Amniotic epithelial cell (primary cell): ENCODE measurements at regions not wholly inside any gene's neighbourhood (a gene's known extent, or its start where the extent isn't known, plus 50 kb on each side); places are given as distances from the start of the nearest gene placed in this dataset.

Experiments
- DNase-seq: peaks from one replicate; pipeline ENCODE4 v3.0.0-alpha.2; 2010; ENCODE audit warnings: low read depth

DNA sequence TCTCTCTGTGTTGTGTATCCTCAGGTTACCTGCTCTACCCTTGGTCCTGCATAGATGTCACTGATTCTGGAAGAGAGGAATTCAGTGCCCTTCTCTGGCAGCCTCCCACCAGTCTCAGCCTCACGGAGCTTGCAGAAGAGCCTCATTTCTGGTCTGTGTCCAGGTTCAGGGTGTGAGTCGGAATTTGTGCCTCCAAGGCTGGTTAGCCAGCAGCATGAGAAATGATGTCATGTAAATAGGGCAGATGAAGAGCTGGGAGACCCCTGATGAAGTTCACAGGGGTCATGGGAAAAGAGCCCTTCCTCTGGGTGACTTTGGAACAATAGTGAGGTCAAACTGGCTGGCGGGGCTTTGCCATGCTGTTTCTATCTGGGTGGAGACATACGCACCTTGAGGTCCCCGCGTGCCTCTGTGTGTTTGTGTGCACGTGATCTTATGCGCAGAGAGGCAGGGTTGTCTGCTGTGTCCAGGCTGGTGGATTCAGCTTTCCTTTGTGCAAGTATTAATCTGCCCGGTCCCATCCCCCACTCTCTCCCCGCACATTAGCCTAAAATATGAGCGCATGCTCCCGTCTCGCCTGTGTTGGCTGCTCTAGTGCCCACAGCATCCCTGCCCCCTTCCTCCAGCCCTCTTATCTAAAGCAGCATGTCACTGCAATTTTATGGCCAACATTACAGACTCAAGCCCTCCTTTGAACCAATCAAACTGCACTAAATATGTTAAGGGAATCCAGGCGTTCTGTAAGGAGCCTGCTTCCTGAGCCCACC lies 256.3 kb upstream of the ZFHX3 start:
- no peak for DNase-seq

DNA sequence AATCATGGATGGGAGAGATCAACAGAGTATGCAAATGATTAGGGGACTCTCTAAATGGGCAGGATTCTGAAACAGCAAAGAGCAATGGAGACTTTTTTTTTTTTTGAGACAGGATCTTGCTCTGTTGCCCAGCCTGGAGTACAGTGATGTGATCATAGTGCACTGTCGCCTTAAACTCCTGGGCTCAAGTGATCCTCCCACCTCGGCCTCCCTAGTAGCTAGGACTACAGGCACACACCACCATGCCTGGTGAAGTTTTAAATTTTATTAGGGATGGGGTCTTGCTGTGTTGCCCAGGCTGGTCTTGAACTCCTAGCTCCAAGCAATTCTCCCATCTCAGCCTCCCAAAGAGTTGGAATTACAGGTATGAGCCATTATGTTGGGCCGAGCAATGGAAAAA lies 255.0 kb upstream of the ZFHX3 start:
- no peak for DNase-seq

DNA sequence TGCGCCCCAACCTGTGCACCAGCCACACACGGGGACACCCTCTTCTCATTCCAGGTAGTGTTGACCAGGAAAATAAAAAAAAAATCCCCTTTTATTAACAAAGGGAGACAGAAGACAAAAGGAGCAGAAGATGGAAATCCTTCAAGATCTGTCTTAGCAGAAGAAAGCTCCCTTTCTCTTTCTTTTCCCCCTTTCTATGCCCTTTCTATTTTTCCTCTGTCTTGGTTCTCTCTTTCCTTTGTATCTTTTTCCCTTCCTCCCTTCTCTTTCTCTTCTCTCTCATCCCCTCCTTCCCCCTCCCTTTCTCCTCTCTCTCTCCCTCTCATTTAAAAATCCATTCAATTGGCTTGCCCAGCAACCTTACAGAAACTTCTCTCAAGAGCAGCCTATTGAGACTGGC lies 254.1 kb upstream of the ZFHX3 start:
- no peak for DNase-seq

DNA sequence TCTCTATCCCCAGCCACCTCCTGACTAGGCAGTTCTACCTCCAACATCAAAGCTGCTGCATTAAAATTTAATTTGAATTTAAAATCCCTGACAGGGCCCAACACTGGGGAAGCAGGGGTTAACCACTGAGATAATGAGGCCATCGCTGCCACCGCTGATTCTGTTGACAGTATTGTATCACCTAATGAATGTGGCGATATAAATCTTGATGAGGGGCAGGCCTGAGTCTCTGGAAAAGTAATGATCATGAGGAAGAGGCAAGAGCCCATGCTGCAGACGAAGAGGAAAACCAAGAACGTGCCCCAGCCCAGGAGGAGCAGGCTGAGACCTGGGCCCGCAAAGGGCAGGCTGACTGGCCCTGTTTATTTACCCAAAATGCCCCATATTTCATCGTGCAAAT lies 251.4 kb upstream of the ZFHX3 start:
- no peak for DNase-seq

DNA sequence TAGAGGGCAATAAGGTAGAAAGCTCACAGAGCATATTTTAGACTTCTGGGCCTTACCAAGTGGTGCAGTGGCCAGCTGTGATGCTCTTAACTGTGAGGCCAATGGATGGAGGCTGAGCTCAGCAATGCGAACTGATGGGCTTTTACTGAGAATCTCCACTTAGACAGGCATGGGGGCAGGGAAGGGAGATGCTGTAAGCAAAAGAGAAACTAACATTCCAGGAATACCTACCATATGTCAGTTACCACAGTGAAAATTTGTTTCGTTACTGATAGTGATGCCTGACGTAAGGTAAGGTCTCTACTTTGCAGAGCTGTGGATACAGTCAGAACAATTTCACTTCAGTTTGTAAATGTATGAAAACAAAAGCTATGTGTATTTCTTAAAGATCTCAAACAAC lies 250.6 kb upstream of the ZFHX3 start:
- DNase-seq, result peak; percentile 55

DNA sequence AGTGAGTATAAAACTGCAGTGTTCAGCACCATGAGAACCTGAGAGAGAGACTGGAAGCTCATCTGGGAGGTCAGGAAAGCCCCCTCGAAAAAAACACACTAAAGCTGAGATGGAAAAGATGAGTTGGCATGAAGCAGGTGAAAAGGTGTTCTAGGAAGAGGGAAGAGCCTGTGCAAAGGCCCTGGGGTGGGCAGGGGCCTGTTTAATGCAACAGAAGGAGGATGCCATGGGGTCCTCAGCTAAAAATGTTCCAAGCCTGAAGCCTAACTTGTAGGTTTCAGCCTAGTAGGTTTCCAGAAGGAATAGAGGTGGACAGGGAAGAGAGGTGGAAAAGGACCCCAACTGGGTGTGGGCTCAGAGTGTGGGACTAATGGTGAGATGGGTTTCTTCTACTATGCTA lies 242.3 kb upstream of the ZFHX3 start:
- DNase-seq, result no peak

DNA sequence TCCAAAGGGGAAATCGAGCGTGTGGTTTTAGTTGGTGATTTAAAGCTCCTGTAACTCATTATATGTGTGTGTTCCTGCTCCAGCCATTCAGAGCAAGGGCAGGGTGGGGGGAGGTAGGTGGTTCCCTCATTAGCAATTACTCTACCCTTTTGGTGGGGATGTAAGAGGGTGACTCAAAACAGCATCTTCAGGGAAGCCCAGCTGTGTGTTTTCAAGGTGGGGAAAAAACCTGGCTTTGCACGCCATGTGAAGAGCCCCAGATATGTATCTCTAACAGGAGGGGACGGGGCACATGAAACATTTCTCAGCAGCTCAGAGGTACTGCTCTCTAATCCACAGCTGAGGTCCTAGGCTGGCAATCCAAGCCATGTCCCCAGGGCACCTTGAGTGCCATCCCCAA lies 241.3 kb upstream of the ZFHX3 start:
- no peak for DNase-seq

DNA sequence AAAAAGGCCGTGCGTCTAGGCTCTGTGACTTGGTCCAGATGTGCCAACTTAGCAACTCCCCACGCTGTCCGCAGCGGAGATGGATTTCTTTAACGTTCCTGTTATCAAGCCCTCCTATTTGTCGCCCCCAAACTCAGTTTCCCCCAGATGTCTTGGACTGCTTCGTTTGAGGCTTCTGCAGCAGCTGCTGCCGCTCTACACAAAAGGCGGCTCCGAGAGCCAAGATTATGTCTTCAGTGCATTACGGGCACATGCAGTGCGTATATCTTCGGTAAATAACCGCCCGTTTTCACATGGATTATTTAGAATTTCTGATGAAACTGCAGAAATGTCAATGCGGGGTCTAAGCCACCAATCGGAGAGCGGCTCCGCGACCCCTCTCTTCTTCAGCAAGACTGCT lies 240.6 kb upstream of the ZFHX3 start:
- DNase-seq, result no peak

DNA sequence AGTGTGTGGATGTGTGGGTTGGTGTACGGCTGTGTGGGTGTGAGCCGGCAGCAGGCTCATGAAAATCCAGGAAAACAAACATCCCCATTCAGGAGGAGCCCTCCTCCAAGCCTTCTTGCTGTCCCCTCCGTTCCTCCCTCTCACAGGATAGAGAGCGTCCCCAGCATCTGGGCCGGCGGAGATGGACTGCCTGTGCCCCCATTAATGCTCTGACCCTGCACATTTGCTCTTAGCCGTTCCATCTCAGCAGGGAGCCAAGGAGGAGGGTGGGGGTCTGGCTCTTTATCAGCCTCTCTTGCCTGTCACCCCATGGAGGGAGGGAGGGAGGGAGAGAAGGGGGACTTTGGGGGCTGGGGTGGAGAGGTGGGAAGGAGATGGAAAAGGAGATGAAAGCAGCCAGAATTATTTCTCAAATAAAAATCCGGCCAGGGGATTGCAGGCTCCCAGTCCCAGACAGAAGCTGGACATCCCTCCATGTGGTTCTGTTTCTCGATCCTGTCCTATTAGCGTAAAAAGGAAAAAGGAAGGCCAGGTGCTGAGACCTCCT lies 240.0 kb upstream of the ZFHX3 start:
- no peak for DNase-seq

DNA sequence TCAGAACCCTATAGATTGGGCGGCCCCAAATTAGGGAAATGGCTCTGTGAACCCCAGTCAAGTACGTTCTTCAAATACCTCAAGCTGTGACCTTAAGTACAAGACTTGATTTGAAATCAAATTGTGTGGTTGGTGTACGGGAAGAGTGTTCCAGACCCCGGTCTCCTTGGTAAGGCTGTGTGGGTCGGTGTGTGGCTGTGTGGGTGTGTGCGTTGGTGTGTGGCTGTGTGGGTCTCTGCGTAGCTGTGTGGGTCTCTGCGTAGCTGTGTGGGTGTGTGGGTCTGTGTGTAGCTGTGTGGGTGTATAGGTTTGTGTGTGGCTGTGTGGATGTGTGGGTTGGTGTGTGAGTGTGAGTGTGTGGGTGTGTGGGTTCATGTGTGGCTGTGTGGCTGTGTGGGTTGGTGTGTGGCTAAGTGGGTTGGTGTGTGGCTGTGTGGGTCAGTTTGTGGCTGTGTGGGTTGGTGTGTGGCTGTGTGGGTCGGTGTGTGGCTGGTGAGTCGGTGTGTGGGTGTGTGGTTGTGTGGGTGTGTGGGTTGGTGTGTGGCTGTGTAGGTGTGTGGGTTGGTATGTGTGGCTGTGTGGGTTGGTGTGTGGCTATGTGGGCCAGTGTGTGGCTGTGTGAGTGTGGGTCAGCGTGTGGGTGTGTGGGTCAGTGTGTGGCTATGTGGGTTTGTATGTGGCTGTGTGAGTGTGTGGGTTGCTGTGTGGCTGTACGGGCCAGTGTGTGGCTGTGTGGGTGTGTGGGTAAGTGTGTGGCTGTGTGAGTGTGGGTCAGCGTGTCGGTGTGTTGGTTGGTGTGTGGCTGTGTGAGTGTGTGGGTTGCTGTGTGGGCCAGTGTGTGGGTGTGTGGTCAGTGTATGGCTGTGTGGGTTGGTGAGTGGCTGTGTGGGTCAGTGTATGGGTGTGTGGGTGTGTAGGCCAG lies 238.7 kb upstream of the ZFHX3 start:
- no peak for DNase-seq

DNA sequence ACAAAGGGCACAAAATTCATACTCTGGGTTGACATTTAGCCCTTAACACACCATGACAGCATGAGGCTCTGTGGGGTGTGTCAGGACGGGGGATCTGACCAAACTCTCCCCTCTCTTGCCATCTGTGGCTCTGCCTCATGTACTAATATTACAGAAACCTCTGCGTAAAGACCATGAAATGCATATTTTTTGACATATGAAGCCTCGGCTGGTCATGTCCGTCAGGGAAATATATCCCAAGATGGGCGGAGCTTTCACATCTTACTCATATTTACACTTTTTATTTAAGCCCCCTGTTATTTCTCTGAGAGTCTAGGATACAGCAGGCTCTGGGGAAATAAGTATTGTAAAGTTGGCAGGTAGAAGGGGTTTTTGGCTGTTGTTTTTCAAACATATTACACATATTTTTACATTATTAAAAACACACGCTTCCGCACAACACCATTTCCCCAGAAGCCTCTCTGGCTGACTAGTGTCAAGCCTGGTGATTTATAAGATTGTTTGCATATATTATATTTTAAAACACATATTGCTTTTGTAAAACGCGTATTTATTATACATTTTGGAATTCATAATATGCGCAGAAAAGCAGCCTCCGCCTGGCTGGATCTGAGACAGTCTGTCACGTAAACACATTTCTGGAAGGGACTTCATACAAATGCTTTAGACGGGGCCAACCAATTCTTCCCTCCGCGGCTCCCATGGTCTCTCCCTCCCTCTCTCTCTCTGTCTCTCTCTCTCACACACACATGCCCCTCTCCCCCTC lies 237.7 kb upstream of the ZFHX3 start:
- DNase-seq, result no peak

DNA sequence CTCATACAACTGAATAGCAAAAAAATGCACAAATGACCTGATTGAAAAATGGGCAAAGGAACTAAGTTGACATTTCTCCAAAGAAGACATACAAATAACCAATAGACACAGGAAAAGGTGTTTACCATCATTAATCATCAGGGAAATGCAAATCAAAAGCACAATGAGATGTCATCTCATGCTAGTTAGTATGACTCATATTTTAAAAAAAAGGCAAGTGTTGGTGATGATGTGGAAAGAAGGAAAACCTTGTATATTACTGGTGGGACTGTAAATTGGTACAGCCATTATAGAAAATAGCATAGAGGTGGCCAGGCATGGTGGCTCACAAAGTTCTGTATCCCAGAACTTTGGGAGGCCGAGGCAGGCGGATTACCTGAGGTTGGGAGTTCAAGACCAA lies 232.5 kb upstream of the ZFHX3 start:
- DNase-seq, result no peak

DNA sequence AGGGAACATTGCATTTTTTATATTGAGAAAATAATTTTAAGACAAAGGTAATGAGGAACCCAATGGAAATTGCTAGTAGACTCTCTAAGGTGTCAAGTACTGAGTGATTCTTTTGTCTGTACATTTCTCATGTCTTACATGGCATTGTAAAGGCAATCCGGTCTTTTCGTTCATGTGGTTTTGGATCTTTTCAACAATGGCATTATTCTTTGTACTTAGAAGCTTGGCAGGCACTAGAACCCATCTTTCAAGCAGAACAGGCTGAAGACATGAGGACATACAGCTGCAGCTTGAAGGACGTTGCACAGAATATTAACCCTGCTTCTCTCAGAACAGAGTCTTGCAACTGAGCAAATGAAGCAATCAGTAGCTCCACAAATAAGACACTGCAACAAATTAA lies 231.5 kb upstream of the ZFHX3 start:
- DNase-seq, result no peak

DNA sequence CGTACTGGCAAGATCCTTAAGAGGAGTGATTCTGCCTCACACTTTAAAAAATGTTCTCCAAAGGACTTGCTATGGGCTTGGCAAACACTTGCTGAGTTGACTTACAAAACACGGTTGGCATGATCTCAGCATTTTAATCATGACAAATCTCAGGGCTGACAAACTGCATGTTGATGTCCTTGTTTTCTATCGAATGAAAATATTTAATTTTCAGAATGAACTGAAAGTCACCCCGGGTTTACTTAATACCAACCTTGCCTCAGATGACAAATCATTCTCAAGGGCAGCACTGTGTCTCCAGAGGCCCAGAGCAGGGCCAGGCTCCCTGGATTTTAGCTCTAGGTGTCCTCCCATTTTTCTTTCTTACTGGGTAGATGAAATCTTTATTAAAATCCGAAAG lies 229.1 kb upstream of the ZFHX3 start:
- DNase-seq, result no peak

DNA sequence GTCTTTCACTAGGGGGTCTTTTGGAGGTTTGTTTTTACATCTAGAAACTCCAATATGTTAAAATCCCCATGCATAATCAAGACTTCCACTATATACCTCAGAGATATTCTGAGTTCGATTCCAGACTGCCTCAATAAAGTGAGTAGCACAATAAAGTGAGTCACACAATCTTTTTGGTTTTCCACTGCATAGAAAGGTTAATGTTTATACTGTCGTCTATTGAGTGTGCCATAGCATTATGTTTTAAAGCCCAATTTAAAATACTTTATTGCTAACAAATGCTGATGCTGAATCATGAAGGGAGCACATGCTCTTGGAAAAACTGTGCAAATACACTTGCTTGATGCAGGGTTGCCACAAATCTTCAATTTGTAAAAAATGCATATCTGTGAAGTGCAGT lies 227.5 kb upstream of the ZFHX3 start:
- no peak for DNase-seq

DNA sequence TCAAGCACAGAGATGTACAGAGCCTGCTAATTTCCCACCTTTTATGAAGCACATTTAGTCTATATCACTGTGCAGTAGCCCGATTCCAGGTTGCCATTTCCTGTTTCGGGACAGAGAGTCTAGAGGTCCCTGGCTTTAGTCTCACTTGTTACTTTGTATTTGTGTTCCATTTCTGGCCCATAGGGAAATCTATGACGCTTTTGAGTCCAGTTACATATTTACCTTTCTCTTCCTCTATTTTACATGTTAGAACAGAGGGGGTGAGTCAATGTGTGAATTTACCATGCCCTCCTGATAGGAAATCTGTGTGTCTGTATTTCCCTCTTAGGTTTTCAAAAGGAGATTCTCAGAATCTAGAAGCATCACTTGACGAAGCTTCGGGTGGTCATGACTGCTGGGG lies 227.1 kb upstream of the ZFHX3 start:
- no peak for DNase-seq

DNA sequence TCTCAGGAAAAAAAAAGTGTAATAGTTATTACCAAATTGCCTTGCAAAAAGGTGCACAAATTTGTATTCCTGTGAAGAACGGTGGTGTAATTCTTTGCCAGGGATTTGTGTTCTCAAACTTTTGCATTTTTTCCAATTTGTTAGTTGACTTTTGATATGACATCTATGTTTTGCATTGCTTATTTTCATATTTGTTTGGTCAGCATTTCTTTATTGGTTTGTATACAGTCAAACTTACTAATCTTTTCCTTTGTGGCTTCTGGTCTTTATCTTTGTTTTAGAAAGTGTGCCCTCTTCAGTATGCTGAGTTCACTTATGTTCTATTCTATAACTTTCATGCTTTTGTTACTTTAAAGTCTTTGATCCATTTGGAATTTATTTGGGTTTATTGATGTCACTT lies 226.2 kb upstream of the ZFHX3 start:
- DNase-seq, result no peak

DNA sequence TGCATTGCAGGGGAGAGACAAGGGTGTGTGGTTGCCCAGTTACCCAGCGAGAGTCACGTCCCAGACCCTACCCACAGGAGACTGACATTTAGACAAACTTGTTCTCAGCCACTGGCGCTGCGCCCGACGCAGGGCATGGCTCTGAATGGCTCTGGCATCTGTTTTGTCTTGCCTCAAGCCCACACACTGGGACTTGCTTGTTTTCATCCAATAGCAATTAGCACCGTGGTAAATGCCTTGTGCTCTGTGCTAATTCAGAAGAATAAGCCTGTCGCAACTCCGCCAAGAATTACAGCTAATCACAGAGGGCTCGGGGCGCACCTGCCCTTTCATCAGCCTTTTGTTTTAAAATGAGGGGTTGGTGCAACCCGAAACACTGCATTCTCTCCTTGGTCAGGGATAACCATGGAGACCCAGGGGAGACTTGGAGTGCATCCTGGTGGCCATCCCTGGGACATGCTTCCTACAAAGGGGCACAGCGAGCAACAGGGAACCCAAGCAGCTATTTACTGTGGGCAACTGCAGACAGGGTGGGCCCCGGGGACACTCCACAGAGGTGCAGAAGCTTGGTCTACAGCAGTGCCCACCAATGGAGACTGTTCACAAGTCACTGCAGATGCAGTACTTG lies 220.6 kb upstream of the ZFHX3 start:
- no peak for DNase-seq

DNA sequence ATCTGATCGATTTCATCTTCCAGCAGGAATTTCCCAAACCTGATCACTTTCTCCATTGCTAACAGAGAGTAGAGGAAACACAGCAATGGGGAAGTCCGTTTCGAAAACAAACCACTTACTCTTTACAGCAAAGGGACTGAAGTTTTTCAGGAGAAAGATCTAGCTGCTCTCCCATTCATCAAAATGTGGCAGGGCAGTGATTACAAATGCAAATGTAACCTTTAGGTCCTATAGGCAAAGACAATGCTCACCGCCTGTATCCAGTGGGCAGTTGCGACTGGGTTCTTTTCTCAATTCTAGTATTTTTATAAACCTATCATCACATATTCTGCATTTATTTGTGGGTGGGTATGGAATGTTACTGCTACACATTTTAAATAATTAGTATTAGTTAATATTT lies 218.0 kb upstream of the ZFHX3 start:
- DNase-seq, result no peak

DNA sequence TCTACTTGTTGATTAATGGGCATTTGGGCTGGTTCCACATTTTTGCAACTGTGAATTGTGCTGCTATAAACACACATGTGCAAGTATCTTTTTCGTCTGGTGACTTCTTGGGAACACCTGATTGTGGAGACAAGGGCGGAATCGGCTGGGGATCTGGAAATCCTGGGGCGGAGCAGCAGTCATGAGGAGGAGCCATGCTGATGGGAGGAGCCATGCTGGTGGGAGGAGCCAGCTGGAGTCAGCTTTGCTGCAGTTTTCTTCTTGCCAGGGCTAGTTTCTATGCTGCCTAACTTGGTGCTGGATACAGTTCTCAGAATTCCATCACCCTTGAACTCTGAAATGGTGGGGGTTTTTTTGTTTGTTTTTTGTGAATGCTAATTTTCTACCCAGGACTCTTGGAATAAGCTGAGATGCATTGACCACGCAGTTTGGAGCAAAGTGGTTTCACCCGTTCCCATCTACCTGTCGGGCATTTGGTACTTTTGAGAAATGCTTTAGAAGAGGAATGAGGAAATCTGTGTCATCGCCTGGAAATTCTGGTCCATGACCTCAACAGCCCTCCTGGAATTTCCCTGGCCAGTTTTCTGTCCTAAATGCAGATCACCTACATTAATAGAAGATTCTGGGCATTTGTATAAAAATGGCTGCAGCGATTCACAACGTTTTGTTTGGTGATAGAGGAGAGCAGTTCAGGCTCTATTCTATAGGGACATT lies 217.4 kb upstream of the ZFHX3 start:
- no peak for DNase-seq

DNA sequence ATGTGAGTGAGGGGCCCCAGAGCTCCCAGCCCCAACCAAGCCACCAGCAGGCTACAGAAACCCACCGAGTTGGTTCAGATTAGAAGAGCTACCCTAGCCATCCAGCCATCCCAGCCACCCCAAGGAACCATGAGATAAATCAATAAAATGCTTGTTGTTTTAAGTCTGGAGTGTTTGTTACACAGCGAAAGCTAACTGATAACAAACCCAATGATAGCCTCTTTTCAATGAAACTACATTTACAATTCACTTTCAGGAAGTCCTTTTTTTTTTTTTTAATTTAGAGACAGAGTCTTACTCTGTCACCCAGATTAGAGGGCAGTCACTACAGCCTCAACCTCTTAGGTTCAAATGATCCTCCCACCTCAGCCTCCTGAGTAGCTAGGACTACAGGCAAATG lies 215.0 kb upstream of the ZFHX3 start:
- DNase-seq, result no peak
